ENCODE measurements at regions not wholly inside any gene's neighbourhood (a gene's known extent, or its start where the extent isn't known, plus 50 kb on each side); places are given as distances from the start of the nearest gene placed in this dataset.

- DNase-seq = no peak
Measured at GRCh38 chr17:79392598-79392997, 218.3 kb downstream of the RBFOX3 start.

GRCh38 chr17:79391376-79392233, 219.2 kb downstream of the RBFOX3 start:
- peak; percentile 31 to 48 (median 44) for DNase-seq

GRCh38 chr17:79389896-79390295, 221.0 kb downstream of the RBFOX3 start:
- no peak for DNase-seq

- no peak for DNase-seq
Measured at GRCh38 chr17:79388556-79389295, 222.1 kb downstream of the RBFOX3 start.

GRCh38 chr17:79387783-79388182, 223.1 kb downstream of the RBFOX3 start:
- DNase-seq = no peak

- no peak for DNase-seq
Measured at GRCh38 chr17:79385962-79386563, 224.8 kb downstream of the RBFOX3 start.

- no peak for DNase-seq
Measured at GRCh38 chr17:79382313-79382712, 228.5 kb downstream of the RBFOX3 start.

- no peak for DNase-seq
Measured at GRCh38 chr17:79379700-79380445, 231.0 kb downstream of the RBFOX3 start.

- DNase-seq = no peak
Measured at GRCh38 chr17:79377230-79377786, 233.5 kb downstream of the RBFOX3 start.

GRCh38 chr17:79374807-79375206, 236.0 kb downstream of the RBFOX3 start:
- no peak for DNase-seq

- DNase-seq = no peak
Measured at GRCh38 chr17:79374087-79374689, 236.7 kb downstream of the RBFOX3 start.

GRCh38 chr17:79372470-79373238, 238.2 kb downstream of the RBFOX3 start:
- DNase-seq = no peak

GRCh38 chr17:79371984-79372383, 238.9 kb downstream of the RBFOX3 start:
- DNase-seq = no peak

GRCh38 chr17:79370594-79370993, 240.3 kb downstream of the RBFOX3 start:
- no peak for DNase-seq

- DNase-seq = no peak
Measured at GRCh38 chr17:79370126-79370525, 240.7 kb downstream of the RBFOX3 start.

- DNase-seq = no peak
Measured at GRCh38 chr17:79369532-79369931, 241.3 kb downstream of the RBFOX3 start.

- DNase-seq = no peak
Measured at GRCh38 chr17:79369001-79369400, 241.8 kb downstream of the RBFOX3 start.

GRCh38 chr17:79368521-79368920, 242.3 kb downstream of the RBFOX3 start:
- no peak for DNase-seq

GRCh38 chr17:79366988-79367571, 243.8 kb downstream of the RBFOX3 start:
- no peak for DNase-seq

- no peak for DNase-seq
Measured at GRCh38 chr17:79365836-79366770, 244.7 kb downstream of the RBFOX3 start.
